OCI-LY3 (cell line): ENCODE measurements at regions not wholly inside any gene's neighbourhood (a gene's known extent, or its start where the extent isn't known, plus 50 kb on each side); places are given as distances from the start of the nearest gene placed in this dataset.

Source experiments
- CTCF ChIP-seq: fragments of 200-600, 300-600 bp; sonication (generic); IDR thresholded peaks from 2 replicates; pipeline ENCODE4 v1.5.1; 2014; ENCODE audit warnings: antibody characterized with exemption, low read length, low read depth
- EZH2phosphoT487 ChIP-seq: fragments of 200-600 bp; shearing (Covaris generic); IDR thresholded peaks from 2 replicates; pipeline ENCODE4 v1.6.1; 2018; ENCODE audit warnings: antibody characterized with exemption, mixed run types, low read depth

GRCh38 chr1:219708919-219709543 is 96.1 kb upstream of the ZC3H11B start:
- TF ChIP-seq CTCF: no peak
- no peak for TF ChIP-seq EZH2phosphoT487
